ENCODE measurements at regions not wholly inside any gene's neighbourhood (a gene's known extent, or its start where the extent isn't known, plus 50 kb on each side); places are given as distances from the start of the nearest gene placed in this dataset.

DNA sequence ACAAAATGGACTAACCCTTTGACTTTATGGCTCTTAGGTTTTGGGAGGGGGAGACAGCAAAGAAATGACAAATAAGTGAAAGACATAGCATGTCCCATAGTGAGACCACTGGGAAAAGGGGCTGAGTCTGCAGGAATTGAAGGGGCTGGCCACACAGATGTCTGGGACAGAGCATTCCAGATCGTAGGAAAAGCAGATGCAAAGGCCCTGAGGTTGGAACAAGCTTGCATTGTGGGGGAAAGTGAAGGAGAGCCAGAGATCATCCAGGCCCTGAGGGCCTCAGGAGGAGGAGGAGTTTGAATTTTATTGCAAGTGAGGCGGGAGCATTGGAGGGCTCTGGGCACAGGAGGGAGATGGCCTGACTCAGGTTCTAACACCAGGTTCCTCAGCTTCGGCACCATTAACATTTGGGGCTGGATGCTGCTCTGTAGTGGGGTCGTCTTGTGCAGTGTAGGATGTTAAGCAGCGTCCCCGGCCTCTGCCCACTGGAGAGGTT is 97.5 kb downstream of the CEBPB start:
- no peak for DNase-seq

DNA sequence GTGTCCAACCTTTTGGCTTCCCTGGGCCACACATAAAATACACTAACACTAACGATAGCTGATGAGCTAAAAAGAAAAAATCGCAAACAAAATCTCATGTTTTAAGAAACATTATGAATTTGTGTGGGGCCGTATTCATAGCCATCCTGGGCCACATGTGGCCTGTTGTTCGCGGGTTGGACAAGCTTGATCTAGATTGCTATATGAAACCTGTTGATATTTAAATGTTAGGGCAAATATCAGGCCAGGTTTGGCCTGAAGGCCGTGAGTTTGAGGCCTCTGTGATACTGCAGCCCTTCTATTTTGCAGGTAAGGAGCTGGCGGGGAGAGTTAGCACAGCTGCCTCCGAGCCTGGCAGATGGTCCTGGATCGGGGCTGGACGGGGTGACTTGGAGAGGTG is 99.0 kb downstream of the CEBPB start:
- DNase-seq = no peak

DNA sequence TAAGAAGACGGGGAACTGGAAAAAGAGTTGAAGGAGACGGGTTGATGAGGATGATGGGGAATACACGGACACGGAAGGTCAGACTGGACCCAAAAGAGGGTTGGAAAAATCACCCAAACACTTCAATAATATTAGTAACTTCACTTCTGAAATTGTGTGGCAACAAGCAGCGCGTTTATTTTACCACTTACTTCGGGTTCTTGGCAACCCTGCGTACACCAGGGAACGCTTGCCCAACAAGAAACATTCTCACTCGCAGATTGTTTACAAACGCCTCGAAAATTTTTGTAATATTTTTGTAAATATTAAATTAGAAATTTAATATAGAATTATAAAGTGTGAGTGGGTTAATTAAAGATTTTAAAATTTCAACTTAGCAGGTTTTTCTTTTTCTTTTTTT is 99.5 kb downstream of the CEBPB start:
- no peak for DNase-seq

DNA sequence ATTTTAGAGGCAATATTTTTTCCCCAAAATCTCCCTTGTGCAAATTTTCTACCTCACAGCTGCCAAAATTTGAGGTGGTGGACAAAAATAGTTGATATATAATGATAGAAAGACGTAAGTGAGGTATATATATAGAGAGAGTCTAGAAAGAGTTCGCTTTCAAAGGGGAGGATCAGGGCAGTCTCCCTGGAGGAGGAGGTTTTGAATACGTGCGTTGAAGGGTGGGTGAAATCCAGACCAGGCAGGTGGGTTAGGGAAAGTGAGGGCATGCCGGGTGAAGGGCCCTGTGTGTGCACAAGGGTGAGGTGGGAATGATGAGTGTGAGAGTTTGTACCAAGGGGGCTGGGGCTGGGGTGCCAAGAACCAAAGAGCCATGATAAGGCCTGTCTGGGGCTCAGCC is 100.2 kb downstream of the CEBPB start:
- DNase-seq = no peak

DNA sequence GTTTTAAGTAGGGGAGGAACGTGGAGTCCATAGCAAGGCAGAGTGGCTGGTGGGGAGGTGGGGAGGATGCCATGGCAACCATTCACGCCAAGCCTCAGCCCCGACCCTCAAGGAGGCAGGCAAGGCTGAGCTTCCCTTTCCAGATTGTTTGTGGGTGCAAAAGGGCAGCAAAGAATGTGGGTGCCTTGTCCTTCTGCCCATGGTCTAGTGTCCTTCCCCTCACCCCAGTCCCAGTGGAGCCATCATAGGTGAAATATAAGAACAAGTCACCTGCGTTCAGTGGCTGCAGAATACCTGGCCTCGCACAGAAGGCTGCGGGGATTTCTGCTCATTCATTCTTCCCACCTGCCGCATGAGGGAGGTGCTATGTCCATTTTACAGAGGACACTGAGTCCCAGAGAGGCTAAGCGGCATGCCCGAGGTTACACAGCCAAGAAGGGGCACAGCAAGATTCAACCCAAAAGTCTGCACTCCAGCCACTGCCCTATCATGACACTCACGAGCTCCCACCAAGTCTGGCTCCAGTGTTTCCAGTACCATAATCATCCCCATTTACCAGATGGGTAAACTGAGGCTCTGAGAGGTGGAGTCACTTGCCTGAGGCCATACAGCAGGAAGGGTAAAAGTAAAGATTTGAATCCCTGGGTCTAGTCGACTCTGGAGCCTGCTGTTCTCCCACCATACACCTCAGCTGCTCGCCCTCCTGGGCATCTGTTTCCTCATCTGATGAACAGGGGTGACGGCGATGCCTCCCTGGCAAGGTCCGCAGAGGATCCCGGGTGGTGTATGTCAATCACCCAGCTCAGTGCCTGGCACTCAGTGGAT is 100.8 kb downstream of the CEBPB start:
- DNase-seq = no peak

DNA sequence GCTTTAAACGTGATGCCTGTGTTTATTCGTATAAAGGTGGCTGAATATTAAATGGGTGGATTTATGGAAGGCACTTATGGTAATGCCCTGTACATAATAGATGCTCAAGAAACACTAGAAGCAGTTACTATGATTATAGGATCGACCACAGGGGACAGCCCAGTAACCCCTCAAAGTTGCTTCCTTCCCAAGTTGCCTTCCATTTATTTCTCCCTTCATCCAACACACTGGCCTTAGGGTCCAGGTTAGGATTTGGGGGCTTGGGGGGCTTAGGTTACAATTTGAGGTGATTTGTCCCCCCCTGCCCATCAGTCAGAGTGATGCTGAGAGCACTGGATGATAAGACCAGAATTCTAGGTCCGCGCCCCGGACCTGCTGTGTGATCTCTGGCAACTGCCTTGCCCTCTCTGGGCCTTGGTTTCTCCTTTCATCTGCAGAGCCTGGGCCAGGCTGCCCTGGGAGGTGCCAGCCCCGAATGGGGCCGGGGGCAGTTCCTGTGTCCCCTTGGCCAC is 101.5 kb downstream of the CEBPB start:
- no peak for DNase-seq

DNA sequence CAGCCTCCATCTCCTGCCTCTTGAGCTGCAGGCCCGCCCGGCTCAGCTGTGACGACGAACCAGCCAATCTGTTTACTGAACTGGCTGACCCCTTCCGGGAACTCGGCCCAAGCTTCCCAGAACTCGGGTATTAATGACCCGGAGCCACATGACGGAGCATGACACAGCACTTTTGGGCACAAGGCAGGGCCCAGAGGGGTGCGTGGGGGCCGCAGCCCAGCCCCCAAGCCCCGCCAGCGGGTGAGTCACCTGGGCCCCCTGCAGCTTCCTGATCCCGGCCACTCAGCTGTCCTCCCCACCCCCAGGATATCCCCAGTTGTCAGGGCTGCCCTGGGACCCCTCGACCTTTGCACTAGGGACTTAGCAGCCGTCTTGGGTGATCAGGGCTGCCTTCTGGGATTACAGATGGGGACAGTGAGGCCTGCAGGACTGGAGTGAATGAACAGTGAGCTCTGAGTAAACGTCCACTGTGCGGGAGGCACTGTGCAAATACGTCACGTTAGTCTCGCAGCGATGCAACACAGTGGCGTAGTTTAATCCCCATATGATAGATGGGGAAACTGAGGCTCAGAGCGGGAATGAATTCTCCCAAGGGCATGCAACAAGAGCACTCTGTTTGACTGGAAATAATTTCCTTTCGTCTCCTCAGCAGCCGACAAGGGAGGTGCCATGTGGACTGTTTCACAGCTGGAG is 102.1 kb downstream of the CEBPB start:
- no peak for DNase-seq

DNA sequence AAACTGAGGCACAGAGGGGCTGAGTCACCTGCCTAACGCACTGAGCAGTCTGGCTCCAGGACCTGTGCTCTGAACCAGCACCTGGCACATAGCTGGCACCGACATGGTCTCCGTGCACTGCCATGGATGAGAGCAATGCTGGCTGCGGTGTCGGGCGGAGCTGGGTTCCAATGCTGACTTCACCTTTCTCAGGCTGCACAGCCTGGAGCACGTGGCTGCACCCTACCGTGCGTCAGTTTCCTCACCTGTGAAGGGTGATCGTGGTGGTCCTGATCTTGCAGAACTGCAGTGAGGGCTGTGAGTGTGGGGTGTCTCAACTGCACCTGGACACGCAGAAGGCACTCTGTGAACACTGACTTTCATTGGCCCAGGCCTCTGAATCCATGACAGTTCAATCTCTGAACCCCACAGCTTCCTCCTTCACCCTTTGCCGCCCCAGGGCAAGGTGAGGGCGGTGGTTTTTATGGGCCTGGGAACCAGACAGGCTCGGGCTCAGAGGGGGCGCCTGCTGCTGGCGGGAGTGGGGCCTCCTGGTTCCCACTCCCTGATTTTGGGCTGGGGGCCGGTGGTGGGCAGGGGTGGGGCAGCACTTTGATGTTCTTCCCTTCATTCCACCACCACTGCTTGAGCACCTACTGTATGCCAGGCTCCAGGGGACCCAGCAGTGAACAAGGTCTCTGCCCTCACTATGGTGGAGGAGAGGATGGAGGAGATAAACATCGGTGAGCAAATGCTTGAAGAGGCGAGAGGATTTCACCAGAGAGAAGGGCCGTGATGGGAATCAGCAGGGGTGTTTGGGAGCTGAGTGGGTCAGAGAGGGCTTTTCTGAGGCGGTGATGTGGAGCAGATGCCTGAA is 102.9 kb downstream of the CEBPB start:
- DNase-seq = no peak

DNA sequence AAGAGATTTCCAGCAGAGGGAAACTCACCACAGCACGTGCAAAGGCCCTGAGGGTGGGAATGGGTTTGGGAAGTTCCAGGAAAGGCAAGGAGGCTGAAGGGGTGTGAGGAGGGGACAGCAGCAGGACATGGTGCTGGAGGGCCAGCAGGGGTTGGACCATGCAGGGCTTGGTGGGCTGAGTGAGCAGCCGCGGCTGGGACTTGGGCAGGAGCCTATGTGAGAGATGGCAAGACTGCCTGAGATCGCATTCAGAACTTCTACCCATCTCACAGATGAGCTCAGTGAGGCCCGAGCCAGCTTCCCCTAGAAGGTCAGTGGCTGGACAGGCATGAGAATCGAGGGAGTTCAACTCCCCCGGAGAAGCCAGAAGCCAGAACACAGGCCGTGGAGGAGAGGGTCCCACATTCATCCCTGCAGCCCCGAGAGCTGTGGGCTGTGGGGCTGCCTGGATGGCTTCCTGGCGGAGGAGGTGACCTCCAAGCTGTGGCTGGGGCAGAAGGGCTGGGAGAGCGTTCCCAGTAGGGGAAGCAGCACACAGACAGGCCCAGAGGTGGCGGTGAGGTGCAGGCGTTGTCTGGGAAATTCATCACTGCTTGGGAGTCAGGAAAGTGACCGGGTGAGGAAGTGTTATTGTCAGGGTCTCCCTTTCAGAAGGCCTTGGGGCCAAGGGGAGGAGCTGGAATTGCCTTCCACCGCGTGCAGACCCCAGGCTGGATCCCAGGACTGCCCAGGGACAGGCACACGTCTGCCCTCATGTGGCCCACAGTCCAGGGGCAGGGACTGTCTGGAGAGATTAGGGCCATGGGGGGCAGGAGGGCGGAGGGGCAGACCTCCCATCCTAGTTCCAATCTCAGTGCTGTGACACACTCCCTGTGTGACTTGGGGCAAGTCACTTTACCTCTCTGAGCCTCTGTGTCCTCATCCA is 103.8 kb downstream of the CEBPB start:
- no peak for DNase-seq

DNA sequence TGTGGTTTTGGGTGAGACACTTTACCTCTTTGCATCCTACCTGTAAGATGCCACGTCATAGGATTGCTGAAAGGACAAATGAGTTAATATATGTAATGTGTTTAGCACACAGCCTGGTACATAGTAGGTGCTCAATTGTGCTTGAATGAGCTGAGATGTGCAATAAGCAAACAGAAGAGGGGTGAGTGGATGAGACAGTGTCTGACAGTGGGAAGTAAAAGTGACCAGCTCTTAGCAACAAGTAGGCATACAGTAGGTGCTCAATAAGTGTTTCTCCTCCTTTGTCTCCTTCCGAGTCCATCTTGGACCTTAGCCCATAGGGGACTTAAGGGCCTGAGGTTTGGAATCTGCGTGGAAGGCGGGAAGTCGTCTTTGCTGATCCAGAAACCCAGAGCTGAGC is 104.7 kb downstream of the CEBPB start:
- no peak for DNase-seq

DNA sequence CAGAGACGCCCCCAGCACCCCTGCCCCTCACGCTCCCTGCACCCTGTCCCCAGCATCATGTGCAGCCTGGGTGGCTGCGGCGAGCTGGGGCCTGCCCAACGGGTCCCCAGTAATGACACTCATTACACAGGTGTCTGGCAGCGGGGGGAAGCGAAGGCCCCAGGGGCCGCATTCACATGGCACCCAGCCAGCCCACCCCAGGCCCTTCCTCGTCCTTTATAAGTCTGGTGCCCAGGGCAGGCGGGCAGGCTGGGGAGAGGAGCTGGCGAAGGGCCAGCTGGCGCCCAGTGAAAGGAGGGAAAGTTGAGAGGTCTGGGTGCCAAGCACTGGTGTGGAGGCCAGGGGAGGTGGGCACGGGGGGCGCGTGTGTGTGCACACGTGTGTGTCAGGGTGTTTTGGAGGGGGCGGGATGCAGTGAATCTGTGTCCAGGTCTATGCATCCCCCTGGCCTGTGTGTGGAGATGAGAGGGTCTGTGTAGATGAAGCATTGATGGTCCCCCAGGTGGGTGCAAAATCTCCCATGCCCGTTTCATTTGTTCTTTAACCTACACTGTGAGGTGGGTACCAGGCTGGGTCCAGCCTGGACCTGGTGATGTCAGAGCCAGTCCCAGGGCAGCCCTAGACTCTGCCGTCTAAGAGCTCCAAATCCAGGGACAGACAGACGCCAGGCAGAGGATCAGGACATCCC is 105.3 kb downstream of the CEBPB start:
- DNase-seq = no peak

DNA sequence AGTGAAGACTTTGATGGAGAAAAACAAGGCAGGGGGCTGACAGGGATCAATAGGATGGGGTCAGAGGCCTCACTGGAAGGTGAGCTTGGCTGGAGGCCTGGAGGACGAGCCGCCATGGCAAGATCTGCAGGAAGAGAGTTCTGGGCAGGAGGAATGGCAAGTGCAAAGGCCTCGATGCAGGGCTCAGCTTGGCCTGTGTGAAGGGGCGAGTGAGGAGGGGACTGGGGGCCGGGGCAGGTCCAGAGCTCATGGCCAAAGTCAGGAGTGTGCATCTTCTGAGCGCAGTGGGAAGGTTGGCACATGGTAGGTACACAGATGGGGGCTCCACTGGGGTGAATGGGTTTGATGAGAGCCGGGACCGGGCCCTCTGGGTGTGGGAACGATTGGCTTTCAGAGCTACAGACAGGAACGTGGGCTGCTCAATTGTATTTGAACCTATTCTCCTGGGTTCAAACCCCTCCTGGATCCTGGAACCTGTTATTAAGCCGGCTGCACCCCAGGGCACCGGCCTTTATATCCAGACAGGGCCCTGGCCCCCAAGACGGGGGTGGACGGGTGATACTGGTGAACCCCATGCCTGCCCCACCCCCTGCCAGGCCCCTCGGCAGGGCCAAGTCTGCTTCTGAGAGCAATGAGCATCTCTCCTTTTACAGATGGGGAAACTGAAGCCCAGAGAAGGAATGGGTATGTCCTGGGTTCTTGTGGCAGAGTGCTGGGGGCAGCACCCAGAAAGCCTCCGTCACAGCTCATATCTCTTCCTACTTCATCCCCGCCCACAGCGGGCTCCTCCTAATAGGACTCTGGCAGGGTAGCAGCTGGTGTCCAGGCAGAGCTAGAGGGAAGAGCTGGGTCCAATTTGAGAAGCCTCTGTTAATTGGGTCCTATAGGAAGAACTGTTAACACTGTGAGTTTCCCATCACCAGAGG is 106.1 kb downstream of the CEBPB start:
- DNase-seq = no peak

DNA sequence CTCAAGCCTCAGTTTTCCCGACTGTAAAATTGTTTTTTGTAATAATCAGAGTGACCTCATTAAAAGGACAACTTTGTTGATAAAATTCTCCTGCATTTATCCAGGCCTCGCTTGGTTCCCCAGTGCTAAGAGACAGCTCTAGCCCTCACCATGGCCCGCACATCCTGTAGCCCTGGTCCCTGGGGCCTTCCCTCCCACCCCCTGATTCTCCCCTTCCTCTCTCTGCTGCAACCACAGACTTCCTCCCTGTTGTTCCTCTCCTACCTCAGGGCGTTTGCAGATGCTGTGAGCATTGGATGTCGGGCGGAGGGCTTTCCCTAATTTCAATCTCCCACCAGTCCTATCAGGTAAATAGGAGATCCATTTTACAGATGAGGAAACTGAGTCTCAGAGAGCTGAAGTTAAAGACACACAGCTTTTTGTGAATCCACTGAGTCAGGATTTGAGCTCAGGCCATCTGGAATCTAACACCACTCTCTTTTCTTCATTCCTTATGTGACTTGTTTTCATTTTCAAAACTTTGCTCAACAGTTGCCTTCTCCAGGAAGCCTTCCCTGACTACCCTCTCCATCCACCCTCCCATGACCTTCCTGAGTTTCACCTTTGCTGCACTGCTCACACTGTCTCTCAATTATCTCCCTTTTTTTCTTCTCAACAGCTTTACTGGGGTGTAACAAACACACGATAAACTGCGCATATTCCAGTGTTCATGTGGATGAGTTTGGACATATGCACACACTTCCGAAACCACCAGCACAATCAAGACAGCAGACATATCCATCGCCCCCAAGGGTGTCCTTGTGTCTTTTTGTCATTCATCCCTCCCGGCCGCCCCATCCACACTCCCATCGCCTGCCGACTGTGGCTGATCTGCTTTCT is 107.1 kb downstream of the CEBPB start:
- no peak for DNase-seq

DNA sequence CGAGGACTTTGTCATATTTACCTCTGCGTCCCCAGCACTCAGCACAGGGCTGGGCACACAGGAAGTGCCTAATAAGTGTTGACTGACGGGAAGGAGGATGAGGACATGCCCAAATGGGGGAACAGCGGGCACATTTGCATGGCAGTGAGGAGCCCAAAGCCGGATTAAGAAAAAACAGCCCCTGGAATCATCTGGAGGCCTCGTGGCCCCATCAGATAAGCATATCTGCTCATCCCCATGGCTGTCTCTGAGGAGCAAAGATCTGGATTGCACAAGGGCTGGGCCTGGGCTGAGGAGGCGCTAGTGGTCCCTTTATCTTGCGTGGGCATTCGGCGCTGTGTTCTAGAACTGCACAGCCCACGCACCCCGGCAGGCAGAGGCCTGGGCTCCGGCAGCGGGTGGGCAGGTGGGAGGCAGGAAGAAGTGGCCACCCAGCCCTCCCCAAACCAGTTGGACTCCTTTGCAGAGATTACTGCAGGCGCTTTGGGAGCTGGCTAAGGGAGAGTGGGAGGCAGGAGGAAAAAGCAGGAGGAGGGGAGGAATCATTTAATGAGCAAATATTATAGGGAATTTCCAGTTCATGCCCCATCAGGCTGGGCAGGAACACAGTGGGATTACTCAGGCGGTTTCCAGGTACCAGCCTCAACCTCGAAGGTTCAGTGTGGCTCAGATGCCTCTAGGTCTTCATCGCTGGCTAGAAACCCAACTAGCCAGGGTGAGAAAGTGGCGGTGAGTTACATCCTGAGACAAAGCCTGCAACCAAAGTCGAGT is 108.1 kb downstream of the CEBPB start:
- no peak for DNase-seq

DNA sequence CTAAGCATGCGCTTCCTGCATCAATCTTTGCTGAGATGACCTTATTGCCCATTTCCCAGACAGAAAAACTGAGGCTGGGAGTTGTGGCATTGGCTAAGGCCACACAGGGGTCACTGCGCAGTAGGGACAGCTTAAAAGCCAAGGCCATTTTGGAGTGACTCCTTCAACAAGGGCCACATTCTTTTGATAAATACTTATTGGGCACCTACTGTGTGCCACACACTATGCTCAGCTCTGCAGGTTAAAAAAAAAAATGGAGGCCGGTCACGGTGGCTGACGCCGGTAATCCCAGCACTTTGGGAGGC is 108.6 kb downstream of the CEBPB start:
- no peak for DNase-seq

DNA sequence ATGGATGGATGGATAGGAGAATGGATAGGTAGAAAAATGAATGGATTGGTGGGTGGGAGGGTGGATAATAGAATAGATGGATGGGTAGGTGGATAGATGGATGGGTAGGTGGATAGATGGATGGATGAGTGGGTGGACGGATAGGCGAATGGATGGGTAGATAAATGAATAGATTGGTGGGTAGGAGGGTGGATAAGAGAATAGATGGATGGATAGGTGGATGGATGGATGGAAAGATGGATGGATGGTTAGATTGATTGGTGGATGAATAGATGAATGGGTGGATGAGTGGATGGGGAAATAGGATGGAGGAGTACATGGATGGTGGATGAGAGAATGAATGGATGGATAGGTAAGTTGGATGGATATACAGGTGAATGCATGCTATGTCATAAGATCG is 110.5 kb downstream of the CEBPB start:
- no peak for DNase-seq

DNA sequence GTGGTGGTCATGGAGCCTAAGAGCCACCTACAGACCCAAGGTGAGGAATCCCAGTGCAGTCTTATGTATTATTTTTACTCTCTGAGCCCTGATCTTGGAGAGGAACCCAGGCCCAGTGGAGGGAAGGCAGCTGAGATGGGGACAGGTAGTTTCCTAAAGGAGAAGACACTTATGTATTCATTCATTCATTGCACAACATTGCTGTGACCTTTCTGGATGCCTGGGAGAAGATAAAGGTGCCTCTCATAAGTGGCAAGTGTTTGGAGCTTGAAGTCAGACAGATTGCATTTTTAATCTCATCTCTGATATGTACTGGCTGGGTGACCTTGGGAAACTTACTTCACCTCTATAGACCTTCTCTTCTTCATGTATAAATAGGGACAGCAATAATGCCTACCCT is 111.1 kb downstream of the CEBPB start:
- no peak for DNase-seq

DNA sequence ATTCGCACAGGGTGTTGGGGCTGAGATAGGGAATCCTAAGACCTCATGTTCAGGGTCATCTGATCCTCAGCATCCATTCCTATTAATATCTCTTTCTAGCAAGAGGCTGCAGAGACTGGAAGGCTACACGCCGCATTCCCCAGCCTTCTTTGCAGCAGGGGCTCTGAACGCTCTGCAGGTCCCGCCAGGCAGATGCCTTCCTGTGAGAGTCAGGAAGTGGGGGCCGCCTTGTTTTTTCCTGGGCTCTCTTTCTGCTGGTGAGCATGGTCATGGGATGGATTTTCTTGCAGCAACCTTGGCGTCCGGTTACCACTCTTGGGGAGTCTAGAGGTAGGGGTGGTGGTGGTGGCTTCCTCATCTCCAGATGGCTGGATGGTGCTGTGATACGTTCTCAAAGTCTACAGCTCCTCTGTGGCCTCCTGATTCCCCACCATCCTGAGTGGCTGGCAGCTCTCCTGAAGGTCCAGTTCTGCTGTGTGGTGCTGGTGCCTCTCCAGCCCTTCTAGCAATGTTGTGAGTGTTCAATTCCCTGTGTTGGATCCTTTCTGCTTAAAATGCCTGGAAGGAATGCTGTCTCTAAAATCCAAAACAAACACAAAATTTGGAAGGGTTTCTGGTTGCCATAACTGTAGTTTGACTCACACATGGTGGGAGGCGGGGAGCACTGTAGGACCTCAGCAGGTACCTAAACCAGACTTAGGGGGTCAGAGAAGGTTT is 111.9 kb downstream of the CEBPB start:
- DNase-seq = no peak
